Endometrial microvascular endothelial cells (primary cell): ENCODE measurements at regions not wholly inside any gene's neighbourhood (a gene's known extent, or its start where the extent isn't known, plus 50 kb on each side); places are given as distances from the start of the nearest gene placed in this dataset.
"Not testable (repeated sequence)": the region's sequence is repeated elsewhere in the genome, so short reads cannot be mapped to it uniquely, and the experiment has no call there.

Source experiments
- in situ Hi-C: cut with HindIII; loops from 2 replicates; pipeline ENCODE4 v1.10.0; 2017; ENCODE audit warnings: low sequenced_read_pairs, low pct_unique_long_range_greater_than_20kb; ENCODE audit errors: inconsistent ontology term

DNA sequence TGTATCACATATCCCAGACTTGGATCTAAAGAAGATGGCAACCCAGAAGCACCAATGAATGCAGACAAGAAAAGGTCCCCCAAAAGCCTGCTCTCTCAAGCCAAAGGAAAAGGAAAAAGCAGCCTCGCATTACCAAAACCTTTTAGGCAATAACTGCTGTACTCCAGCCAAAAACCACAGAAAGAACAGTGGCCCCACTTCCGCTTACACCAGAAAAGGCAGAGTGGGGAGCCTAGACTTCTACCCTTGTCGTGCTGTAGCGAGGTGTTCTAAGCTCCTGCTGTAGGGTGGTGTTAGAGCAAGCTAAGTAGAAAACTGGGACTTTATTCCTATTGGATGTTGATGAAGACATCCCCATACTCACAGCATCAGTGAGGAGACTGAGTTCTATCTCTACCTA is 244.0 kb upstream of the RXFP2 start:
- in situ Hi-C loops: no loop called here

DNA sequence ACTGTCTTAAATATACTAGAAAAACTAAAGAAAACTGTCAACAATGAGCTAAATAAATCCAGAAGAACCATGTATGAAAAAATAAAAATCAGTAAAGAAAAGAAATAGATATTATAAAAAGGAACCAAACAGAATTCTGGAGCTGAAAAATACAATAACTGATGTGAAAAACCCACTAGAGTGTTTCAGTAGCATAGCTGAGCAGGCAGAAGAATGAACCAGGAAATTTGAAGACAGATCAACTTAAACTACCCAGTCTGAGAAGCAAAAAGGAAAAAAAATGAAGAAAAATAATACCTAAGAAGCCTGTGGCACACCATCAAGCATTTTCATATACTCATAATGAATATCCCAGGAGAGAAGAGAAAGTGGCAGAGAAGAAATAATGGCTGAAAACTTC is 240.1 kb upstream of the RXFP2 start:
- in situ Hi-C loops: no loop called here

DNA sequence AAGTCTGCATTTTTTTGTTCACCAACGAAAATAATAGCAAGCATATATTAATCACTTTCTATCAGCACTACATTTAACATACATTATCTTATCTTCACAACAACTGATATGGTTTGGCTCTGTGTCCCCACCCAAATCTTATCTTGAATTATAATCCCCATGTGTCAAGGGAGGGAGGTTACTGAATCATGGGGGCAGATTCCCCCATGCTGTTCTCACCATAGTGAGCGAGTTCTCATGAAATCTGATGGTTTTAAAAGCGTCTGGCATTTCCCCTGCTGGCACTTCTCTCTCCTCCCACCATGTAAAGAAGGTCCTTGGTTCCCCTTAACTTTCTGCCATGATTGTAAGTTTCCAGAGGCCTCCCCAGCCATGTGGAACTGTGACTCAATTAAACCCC is 235.7 kb upstream of the RXFP2 start:
- in situ Hi-C loops: no loop called here

DNA sequence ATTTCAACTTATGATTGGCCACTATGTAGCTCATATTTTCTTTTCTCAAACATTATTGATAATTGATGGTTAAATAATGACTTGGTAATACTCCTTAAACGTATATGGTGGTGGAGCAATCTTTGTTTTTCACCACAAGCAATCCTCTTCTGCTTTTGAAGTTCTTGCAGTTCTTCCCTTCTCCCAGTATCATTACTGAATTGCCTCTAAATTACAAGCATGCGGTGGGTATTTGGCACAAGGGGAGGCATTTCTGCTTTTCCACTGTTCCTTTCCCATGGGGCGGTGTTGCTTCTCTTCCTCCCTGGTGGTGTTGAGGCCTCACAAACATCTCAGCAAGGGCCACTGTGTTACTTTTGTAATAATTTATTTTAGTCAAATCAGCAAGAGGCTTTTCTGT is 234.4 kb upstream of the RXFP2 start:
- in situ Hi-C loops: no loop called here

DNA sequence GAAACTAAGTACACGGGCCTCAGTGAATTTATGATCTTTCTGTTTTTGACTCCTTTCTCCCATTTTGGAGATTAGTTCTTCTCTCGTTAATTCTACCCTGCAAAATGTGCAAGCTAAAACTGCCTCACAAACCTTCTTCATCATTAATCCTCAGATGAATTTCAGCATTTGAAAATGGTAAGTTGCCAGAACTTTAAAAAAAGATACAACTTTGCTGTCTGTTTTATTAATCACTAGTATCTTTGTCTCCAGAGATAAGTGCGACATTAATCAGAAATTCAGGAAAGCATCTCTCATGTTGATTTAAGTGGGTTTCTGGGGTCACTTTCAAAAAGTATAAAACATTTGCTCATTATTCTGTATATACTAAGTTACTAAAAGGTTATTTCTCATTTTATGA is 227.0 kb upstream of the RXFP2 start:
- in situ Hi-C loops: no loop called here

DNA sequence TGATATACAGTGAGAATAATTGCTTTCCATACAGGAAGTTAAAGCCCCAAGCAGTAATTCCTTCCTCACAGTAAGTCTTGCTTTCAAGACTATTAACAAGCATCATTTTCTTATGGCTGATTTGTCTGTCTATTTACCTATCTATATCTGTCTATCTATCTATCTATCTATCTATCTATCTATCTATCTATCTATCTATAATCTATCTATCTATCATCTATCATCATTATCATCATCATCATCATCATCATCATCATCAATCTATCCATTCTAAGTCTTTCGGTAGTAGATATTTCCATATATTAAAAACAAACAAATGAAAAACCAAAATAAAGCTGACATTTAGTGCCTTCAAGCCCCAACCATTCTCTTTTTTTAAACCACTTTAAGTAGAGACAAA is 224.4 kb upstream of the RXFP2 start:
- in situ Hi-C loops: no loop called here

DNA sequence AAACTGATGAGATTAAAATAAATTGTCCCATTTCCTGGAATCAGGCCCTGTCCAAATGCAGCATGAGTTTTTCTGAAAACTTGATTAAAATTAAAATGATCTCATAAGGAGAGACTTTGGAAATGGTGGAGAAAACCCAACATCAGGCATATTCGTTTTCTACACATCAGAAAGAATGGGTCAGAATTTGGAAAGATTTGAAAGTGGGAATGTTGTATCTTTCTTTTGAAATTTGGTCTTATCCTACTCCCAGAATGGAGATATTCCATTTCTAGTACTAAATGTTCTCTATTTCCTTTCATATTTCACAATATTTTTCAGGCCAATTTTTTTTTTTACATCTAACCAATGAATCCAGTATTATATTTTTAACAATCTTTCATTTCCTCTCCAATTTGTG is 223.9 kb upstream of the RXFP2 start:
- in situ Hi-C loops: no loop called here

DNA sequence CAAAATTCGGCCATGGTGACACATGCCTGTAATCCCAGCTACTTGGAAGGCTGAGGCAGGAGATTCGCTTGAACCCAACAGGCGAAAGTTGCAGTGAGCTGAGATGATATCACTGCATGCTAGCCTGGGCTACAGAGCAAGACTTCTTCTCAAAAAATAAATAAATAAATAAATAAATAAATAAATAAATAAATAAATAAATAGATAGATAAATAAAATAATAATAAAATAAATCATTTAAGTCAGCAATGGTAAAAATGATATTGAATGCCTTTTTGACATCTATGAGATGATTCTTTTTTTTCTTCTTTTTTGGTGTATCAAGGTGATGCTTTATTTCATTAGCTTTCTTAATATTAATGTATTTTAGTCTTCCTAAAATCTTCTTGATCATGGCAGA is 221.7 kb upstream of the RXFP2 start:
- in situ Hi-C loops: no loop called here

DNA sequence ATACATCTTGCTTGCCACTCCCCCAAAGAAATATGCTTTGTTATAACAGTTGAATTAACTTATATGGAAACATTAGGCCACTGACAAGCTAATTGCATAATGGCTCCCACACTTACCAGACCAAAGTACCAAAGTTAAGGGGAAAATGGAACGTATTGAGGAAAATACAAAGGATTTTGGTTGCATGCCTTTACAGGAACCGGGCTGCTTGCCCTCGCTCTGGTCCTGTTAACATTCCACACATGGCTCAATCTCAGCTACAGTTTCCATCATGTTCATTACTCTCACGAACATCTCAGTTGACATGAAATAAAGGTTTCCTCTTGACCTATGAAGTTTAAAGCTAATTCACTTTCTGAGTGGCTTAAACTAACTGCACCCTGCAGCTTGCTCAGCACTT is 220.7 kb upstream of the RXFP2 start:
- in situ Hi-C loops: no loop called here

DNA sequence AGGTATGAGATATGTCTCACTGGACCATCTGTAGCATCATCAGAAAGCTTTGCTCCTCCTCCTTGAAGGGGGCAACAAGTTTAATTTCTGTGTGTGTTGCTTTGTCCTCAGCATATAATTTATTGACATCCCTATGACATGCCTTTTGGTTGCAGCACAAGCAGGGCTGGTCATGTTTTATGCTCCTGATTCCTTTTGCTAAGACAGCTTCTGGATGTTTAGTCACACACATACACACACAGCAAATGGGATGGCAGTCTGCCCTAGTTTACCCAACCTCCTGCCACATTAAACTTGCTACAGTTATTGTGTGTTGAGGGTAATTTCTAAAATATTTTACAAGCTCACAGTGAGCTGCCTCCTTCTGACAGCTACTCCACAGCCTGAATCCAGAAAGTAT is 217.9 kb upstream of the RXFP2 start:
- in situ Hi-C loops: no loop called here

DNA sequence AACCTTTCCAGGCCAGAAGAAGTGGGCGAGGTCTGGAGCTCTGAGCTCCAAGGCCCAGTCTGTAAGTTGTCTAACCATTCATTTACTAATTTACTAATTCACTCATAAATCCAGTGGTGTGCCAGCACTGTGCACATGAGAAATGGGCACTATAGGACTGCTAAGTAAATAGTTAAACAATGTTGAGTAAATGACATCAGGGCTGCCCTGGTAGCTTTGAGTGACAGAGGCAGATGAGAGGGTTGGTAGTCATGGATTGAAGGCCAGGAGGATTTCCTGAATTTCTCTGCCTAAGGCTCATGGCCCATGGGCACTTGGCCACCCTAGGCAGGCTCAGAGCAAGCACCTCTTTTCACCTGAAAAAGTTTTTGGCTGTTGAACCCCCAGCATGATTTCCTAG is 216.9 kb upstream of the RXFP2 start:
- in situ Hi-C loops: no loop called here

DNA sequence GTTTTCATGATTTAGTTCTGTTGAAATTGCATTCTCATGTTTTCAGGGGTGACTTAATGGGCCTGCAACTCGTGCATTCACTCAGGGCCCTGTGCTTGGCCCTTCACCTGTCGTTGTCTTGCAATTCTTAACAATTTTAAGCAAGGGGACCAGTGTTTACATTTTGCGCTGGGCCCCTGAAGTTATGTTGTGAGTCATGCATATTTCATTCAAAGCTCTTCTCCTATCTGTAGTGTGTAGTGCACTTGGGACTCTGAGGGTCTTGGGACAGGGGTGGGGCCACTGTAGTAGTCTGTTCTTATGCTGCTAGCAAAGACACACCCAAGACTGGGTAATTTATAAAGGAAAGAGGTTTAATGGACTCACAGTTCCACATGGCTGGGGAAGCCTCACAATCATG is 211.2 kb upstream of the RXFP2 start:
- in situ Hi-C loops: no loop called here

DNA sequence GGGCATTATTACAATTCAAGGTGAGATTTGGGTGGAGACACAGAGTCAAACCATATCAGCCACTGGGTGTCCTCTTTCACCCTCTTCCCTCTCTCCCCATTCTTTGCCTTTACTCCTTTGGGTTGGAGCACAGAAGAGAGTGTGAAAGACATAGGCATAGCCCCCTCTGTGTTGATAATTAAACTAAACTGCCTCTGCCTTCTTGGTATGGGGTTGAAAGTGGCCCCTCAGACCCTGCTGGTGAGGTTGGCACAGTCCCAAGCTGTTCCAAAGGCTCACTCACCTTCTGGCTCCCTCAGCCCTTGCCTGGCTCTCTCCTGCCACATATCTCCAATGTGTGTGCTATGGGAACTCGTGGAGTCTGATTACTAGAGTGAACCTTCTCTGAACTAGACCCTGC is 210.6 kb upstream of the RXFP2 start:
- in situ Hi-C loops: no loop called here

DNA sequence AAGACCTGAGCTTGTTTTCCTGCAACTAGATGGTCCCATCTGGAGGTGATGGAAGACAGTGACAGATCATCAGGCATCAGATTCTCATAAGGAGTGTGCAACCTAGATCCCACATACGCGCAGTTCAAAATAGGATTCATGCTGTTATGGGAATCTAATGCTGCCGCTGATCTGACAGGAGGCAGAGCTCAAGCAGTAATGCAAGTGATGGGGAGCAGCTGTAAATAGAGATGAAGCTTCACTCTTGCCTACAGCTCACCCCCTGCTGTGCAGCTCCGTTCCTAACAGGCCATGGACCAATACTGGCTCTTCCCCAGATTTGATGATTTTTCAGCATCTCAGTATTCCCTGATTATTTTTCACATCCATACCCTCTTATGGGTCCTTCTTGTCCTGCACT is 208.4 kb upstream of the RXFP2 start:
- in situ Hi-C loops: no loop called here

DNA sequence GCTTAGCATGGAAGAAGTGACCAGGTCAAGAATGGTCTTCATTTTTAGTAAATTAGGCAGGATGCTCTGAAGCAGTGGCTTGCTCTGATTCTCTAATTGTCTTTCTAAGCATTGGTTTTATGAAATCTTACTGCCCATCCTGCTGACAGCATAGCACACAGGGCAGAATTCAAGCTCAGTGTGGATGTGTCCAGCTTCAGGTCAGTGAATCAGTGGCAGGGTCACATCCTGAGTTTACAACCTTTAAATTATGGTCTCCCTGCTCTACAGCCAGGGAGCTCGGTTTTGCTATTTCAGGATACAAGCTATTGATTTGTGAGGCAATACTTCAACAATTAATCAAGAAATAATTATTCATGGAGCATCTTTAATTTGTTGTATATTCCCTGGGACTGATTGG is 202.3 kb upstream of the RXFP2 start:
- in situ Hi-C loops: no loop called here

DNA sequence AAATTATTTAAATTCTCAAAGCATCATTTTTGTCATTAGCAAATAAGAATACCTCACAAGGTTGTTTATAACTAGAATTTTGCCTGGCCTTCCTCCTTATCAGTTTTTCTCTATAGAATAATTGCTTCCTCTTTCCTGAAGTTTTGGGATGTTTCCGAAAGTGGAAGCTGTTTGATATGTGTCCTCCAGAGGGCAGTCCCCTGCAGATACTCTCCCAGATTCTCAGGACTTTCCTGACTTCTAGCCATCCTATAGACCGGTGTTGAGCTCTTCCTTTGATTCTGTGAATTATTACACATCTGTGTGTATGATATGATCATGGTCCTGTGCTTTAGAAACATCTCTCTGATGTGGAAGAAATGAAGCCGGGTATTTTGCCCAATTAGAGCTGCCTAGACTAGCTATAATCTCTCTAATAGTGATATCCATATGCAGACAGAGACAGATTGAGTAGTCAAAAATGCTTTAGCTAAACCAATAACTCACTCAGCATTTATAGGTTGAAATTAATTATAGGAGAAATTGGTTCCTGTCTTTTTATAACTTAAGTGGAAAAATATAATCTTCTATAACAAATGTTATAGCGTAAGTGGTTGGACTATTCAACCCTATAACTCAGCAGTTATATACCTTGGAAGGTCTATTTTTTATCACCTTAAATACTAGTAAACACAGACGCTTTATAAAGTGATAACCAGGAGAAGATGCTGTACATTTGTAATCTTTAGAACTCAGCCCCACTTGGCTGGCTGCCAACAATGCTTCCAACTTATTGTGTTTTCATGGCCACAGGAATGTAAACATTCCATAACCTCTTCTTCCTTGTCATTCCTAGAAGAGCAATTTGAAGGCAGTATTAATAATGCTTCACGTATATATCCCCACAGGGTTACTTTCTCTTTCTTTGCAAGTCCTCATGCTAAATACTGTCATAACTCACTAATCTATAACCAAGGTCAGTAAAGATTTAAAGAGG is 201.0 kb upstream of the RXFP2 start:
- in situ Hi-C loops: no loop called here

DNA sequence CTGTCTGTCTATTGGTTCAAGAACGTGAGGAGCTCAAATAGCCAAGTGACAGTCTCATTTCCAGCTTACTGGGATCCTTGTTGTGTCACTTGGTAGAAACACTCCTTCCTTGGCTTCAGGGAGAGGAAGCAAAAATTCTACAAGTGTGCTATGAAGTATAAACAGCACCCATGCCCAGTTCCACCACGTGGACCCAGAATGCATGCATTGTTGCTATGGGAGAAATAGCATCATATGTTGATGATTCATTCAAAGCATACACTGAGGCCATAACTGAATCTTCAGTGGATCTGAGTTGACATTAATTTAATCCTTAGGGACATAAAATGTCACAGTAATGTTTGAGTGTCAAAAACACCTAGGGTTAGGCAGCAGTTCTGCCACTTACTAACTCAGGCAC is 199.0 kb upstream of the RXFP2 start:
- in situ Hi-C loops: no loop called here

DNA sequence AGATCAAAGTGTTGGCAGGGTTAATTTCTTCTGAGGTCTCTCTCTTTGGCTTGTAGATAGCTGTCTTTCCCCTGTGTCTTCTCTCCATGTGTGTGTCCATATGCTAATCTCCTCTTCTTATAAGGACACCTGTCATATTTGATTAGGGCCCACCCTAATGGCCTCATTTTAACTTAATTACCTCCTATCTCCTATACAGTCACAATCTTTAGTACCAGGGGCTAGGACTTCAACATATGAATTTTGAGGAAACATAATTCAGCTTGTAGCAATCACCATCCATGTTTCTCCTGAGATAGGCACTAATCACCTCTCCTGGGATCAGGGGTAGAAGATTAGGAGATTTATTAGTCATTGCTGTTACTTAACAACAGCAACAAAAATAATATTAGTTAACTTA is 196.1 kb upstream of the RXFP2 start:
- in situ Hi-C loops: no loop called here

DNA sequence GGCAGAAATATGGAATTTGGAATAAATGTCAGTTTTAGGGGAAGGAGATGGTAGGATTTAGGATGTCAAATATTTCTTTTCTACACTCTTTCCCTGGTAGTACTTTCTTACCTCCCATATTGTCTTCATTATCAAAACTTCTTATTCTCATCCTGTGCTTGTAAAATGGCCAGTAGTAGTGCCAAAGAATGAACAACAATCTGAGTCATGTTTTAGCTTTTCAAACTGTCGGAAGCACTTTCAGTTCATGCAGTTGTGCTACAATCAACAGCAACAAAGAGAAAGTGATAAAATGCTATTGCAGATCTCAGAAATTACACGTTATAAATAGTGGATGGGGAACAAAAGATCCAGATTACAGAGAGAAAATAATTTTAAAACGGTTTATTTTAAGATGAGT is 193.7 kb upstream of the RXFP2 start:
- in situ Hi-C loops: no loop called here

DNA sequence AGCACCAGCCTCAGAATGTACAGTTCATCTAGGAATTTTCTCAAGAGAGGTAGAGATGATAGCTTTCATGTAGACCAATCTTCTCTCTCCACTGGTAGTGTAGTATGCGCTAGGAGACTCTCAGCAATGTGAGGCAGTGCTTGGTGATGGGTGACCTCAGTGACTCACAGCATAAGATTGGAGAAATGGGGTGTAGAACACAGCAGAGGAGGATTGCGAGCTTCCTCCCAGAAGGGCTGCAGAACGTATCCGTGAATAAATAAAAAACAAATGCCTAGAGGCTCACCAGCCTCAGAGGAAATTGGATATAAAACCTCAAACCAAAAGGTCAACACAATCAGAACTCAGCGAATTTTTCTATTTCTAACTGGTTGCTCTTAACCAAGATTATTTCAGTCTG is 182.9 kb upstream of the RXFP2 start:
- in situ Hi-C loops: no loop called here

DNA sequence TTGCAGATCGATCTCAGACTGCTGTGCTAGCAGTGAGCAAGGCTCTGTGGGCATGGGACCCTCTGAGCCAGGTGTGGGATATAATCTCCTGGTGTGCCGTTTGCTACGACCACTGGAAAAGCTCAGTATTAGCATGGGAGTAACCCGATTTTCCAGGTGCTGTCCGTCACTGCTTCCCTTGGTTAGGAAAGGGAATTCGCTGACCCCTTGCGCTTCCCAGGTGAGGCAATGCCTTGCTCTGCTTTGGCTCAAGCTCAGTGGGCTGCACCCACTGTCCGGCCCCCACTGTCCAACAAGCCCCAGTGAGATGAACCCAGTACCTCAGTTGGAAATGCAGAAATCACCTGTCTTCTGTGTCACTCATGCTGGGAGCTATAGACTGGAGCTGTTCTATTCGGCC is 155.1 kb upstream of the RXFP2 start:
- in situ Hi-C loops: not testable (repeated sequence)
